ENCODE measurements at regions not wholly inside any gene's neighbourhood (a gene's known extent, or its start where the extent isn't known, plus 50 kb on each side); places are given as distances from the start of the nearest gene placed in this dataset.

DNA sequence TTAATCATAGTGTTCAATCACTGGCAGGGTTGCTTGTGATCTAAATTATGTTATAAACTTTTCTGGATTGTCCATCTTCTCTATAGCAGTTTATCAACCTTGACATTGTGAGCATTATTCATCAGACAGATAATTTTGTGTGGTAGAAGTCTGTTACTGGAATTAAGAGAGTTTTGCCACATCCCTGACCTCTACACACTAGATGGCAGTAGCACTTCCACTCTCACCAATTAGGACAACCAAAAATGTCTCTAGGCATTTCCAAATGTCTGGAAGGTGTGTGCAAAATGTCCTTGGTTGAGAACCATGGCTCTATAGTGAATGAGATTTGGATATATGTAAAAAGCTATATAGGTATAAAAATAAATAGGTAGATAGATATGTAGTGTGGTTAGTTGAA, 324.1 kb upstream of the FAM47C start:
- Mint-ChIP-seq H3K4me1 (ENCODE audit: low read depth, unreplicated experiment) (no peaks in the 10 kb centered on the region), H3K27ac (ENCODE audit: unreplicated experiment) (no peak overlapping the region), H3K27me3 (ENCODE audit: unreplicated experiment) (no peaks in the 10 kb centered on the region), H3K9me3 (ENCODE audit: unreplicated experiment) (no peaks in the 10 kb centered on the region), H3K36me3 (ENCODE audit: unreplicated experiment) (no peaks in the 10 kb centered on the region), H3K4me3 (ENCODE audit: unreplicated experiment) (no peak overlapping the region)
- no peak for DNase-seq
- TF ChIP-seq, protein P1, sequence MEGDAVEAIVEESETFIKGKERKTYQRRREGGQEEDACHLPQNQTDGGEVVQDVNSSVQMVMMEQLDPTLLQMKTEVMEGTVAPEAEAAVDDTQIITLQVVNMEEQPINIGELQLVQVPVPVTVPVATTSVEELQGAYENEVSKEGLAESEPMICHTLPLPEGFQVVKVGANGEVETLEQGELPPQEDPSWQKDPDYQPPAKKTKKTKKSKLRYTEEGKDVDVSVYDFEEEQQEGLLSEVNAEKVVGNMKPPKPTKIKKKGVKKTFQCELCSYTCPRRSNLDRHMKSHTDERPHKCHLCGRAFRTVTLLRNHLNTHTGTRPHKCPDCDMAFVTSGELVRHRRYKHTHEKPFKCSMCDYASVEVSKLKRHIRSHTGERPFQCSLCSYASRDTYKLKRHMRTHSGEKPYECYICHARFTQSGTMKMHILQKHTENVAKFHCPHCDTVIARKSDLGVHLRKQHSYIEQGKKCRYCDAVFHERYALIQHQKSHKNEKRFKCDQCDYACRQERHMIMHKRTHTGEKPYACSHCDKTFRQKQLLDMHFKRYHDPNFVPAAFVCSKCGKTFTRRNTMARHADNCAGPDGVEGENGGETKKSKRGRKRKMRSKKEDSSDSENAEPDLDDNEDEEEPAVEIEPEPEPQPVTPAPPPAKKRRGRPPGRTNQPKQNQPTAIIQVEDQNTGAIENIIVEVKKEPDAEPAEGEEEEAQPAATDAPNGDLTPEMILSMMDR (IDR thresholded peaks at IDR 0.05; ENCODE audit: partially characterized antibody, unreplicated experiment), result no peak

DNA sequence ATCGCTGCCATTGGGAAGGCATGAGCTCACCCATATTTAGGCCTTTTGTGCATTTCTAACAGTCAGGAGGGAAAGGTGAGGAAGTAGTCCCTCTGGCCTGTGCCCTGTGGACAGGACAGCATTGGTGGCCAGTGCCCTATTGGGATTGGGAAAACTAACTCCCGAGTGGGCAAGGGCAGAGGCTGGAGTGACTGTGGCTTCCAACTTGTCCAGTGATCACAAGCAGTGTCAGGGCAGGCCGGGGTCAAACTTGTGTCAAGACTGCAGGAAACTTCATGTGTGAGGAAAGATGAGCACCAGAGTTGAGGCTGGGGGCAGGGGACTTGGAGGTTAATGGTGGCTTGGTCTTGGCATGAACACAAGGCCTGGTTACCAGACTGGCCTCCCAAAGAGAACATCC, 286.2 kb upstream of the FAM47C start:
- TF ChIP-seq, protein P1 (IDR thresholded peaks at IDR 0.05; ENCODE audit: partially characterized antibody, unreplicated experiment), result no peak
- Mint-ChIP-seq H3K4me1 (ENCODE audit: low read depth, unreplicated experiment) (no peaks in the 10 kb centered on the region), H3K4me3 (ENCODE audit: unreplicated experiment) (no peak overlapping the region), H3K36me3 (ENCODE audit: unreplicated experiment) (no peaks in the 10 kb centered on the region), H3K27me3 (ENCODE audit: unreplicated experiment) (peaks cover 3% of the 10 kb centered on the region), H3K27ac (ENCODE audit: unreplicated experiment) (no peak overlapping the region), H3K9me3 (ENCODE audit: unreplicated experiment) (no peaks in the 10 kb centered on the region)
- DNase-seq, result no peak

DNA sequence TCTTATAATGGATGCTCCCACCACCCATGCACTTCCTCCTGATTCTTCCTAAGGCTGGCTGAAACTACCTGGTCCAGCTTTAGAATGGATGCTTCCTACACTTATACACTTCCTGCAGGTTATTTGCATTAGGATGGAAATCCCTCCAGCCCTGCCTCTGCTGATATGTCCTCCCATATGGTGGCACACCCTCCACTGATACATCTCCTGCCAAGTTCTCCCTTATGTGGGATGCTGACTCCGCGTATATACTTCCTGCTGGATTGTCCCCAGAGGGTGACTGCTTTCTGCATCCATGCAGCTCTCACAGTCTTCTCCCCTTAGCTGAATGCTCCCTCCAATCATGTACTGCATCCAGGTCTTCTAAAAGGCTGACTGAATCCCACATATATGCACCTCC, 254.6 kb upstream of the FAM47C start:
- Mint-ChIP-seq H3K9me3 (ENCODE audit: unreplicated experiment) (no peaks in the 10 kb centered on the region), H3K4me1 (ENCODE audit: low read depth, unreplicated experiment) (no peaks in the 10 kb centered on the region), H3K4me3 (ENCODE audit: unreplicated experiment) (no peak overlapping the region), H3K27me3 (ENCODE audit: unreplicated experiment) (no peaks in the 10 kb centered on the region), H3K27ac (ENCODE audit: unreplicated experiment) (no peak overlapping the region), H3K36me3 (ENCODE audit: unreplicated experiment) (no peaks in the 10 kb centered on the region)
- DNase-seq, result no peak
- TF ChIP-seq, protein P1 (IDR thresholded peaks at IDR 0.05; ENCODE audit: partially characterized antibody, unreplicated experiment), result no peak

DNA sequence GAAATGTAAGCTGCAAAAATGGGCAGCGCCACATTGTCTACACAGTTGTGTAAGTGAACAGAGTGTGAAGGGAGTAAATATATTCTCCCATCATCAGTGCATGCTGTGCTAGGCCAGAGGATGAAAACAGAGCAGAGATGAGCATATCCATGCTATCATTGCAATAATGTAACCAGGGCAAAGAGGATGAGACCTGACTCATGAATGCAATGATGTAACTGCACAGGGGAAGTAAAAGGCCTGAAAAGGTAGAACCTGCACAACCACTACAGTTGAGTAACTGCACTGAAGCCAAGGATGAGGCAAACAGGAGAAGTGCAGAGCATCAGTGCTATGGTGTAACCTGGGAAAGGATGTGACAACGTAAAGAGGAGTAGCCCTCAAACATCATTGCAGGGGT, 220.4 kb upstream of the FAM47C start:
- Mint-ChIP-seq H3K4me1 (ENCODE audit: low read depth, unreplicated experiment) (no peaks in the 10 kb centered on the region), H3K36me3 (ENCODE audit: unreplicated experiment) (no peaks in the 10 kb centered on the region), H3K4me3 (ENCODE audit: unreplicated experiment) (no peak overlapping the region), H3K9me3 (ENCODE audit: unreplicated experiment) (no peaks in the 10 kb centered on the region), H3K27me3 (ENCODE audit: unreplicated experiment) (no peaks in the 10 kb centered on the region), H3K27ac (ENCODE audit: unreplicated experiment) (no peak overlapping the region)
- TF ChIP-seq, protein P1 (IDR thresholded peaks at IDR 0.05; ENCODE audit: partially characterized antibody, unreplicated experiment), result no peak
- DNase-seq, result no peak

DNA sequence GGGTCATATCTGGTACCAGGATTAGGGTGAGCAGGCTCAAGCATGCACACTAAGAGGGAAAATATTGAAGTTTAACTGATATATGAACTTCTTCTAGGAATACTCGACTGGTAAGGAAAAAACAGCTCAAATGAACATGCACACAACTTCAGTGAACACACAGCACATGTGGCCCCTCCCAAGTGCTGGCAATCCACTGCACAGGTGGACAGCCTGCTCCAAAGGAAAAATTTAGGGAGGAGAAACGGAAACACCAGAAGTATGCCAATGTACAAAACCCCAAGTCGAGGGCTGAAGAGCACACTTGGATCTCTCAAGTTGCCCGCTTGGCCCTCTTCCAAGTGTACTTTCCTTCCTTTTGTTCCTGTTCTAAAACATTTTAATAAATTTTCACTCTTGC, 205.0 kb upstream of the FAM47C start:
- H3K27me3 Mint-ChIP-seq (ENCODE audit: unreplicated experiment), result no peaks in the 10 kb centered on the region

More for the DNA sequence above, 205.0 kb upstream of the FAM47C start:
- Mint-ChIP-seq H3K36me3 (ENCODE audit: unreplicated experiment) (no peaks in the 10 kb centered on the region), H3K9me3 (ENCODE audit: unreplicated experiment) (no peaks in the 10 kb centered on the region), H3K4me3 (ENCODE audit: unreplicated experiment) (no peak overlapping the region), H3K4me1 (ENCODE audit: low read depth, unreplicated experiment) (no peaks in the 10 kb centered on the region), H3K27ac (ENCODE audit: unreplicated experiment) (no peak overlapping the region)
- DNase-seq, result no peak
- TF ChIP-seq, protein P1 (IDR thresholded peaks at IDR 0.05; ENCODE audit: partially characterized antibody, unreplicated experiment), result no peak

Data from glutamatergic neuron (in vitro differentiated cells).